ENCODE measurements at regions not wholly inside any gene's neighbourhood (a gene's known extent, or its start where the extent isn't known, plus 50 kb on each side); places are given as distances from the start of the nearest gene placed in this dataset.

DNA sequence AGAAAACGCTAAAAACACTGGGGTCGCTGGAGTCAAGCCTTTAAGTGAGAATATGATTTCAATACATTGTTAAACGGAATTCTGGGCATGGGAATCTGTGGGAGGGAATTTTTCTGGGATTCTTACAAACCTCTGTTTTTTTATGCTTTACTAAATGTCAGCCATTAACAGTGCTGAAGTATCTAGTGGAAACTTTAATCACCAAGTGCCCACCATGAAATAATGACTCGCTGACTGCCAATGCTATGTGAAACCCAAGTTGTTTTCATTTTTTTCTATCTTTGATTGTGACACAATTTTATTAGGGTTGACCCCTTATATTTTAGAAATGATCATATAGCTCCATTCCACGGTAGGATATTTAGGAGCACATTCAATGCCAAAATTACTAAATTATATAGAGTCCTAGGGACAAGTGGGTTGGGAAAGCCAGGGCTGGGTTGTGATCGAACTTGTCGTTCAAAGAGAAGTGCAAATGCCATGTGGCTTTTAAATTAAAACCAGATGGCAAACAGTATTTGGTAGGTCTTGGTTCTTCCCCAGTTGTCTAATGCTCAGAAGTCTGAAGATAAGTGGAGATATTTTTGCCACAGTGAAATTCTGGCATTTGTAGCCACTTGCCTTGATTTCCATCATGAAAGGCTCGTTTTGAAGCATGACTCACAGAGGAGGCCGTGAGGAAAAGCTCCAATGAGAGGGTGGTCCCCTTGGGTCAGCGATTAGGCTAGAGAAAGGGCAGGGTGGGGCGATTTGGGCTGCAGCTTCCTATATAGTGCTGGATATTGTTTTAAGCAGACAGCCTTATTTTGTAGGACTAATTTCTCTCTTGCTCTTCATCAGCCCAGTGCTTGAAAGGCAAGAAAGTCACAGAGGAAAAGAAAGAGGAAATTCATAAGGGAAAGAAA is 254.4 kb upstream of the JAG1 start:
- TF ChIP-seq EZH2phosphoT487 (IDR thresholded peaks at IDR 0.05; ENCODE audit: unreplicated experiment): no peak
- TF ChIP-seq, protein P1, sequence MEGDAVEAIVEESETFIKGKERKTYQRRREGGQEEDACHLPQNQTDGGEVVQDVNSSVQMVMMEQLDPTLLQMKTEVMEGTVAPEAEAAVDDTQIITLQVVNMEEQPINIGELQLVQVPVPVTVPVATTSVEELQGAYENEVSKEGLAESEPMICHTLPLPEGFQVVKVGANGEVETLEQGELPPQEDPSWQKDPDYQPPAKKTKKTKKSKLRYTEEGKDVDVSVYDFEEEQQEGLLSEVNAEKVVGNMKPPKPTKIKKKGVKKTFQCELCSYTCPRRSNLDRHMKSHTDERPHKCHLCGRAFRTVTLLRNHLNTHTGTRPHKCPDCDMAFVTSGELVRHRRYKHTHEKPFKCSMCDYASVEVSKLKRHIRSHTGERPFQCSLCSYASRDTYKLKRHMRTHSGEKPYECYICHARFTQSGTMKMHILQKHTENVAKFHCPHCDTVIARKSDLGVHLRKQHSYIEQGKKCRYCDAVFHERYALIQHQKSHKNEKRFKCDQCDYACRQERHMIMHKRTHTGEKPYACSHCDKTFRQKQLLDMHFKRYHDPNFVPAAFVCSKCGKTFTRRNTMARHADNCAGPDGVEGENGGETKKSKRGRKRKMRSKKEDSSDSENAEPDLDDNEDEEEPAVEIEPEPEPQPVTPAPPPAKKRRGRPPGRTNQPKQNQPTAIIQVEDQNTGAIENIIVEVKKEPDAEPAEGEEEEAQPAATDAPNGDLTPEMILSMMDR (conservative IDR thresholded peaks at IDR 0.05; ENCODE audit: low read depth in 2 of 2): no peak
- no peak for TF ChIP-seq POLR2AphosphoS5 (IDR thresholded peaks at IDR 0.05; ENCODE audit: low read depth)

Measured in GM23338 (cell line).